Small intestine (tissue), 7 donors: ENCODE measurements at regions not wholly inside any gene's neighbourhood (a gene's known extent, or its start where the extent isn't known, plus 50 kb on each side); places are given as distances from the start of the nearest gene placed in this dataset.

Experiments used
- DNase-seq, 2 donors: peaks; one replicate each; pipeline versions ENCODE4 v3.0.0 to v3.0.0-alpha.2; 2013
- FAIRE-seq: peaks from 2 replicates; lab custom pipeline; 2012; peaks lifted over from hg19 to GRCh38; lab: Jason Lieb, UNC
- H3K27ac ChIP-seq, 3 donors: one replicate each; pipeline ENCODE4 v1.5.1; 2013; ENCODE audit warnings: low read length in 2 of 3, mild to moderate bottlenecking in 2 of 3, control low read depth in 1 of 3, inconsistent platforms in 1 of 3, low read depth in 1 of 3, moderate library complexity in 1 of 3
- H3K27me3 ChIP-seq, 3 donors: one replicate each; pipeline ENCODE4 v1.6.1; 2013; ENCODE audit warnings: low read length in 3 of 3, inconsistent platforms in 1 of 3; ENCODE audit not compliant: control insufficient read depth in 3 of 3, insufficient read depth in 3 of 3
- H3K36me3 ChIP-seq, 3 donors: one replicate each; pipeline ENCODE4 v1.6.1; 2013; ENCODE audit warnings: low read length in 3 of 3, inconsistent platforms in 1 of 3, low read depth in 1 of 3, mild to moderate bottlenecking in 1 of 3, moderate library complexity in 1 of 3; ENCODE audit not compliant: control insufficient read depth in 3 of 3, insufficient read depth in 2 of 3
- H3K4me1 ChIP-seq, 3 donors: one replicate each; pipeline ENCODE4 v1.6.1; 2013; ENCODE audit warnings: low read length in 2 of 3, inconsistent platforms in 1 of 3, low read depth in 1 of 3, mild to moderate bottlenecking in 1 of 3, moderate library complexity in 1 of 3; ENCODE audit not compliant: control insufficient read depth in 3 of 3, insufficient read depth in 2 of 3
- H3K4me3 ChIP-seq, 3 donors: one replicate each; pipeline ENCODE4 v1.5.1; 2013; ENCODE audit warnings: low read length in 3 of 3, control low read depth in 1 of 3, inconsistent platforms in 1 of 3, low read depth in 1 of 3, mild to moderate bottlenecking in 1 of 3, moderate library complexity in 1 of 3
- H3K9me3 ChIP-seq, 2 donors: one replicate each; pipeline ENCODE4 v1.6.1; 2013; ENCODE audit warnings: low read depth in 1 of 2, low read length in 1 of 2; ENCODE audit not compliant: control insufficient read depth in 2 of 2, insufficient read depth in 1 of 2
- WGBS, 3 donors: extraction: QIAGEN DNeasy Blood & Tissue Kit; methylation state at CpG; one replicate each; pipeline ENCODE4 v1.1.7; 2013; 5-methylcytosine and 5-hydroxymethylcytosine counted together
- donor health status: healthy with polysubstance abuse.
- donor health status: control.
- donor health status: control.
- donor health status: Bipolar disorder and iron deficiency.
- donor health status: healthy.

DNA sequence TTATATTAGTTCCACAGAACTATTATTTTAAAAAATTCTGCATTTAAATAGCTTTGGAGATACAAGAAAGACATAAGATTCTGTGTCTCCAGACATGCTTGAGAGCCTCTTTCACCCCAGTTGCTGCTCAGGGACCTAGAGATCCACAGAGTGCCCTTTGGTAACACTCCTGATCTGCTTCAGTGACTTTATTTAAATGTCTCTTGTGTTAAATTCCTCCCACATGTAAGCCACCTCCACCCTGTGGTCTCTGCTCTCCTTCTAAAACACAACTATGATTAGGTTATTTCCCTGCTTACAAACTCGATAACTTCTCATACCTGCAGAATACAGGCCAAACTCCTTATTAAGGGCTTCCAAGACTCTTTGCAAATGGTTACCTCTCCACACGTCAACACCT, 141.0 kb downstream of the RFC3 start:
- no peaks in the 10 kb centered on the region for H3K36me3 ChIP-seq
- no peak for DNase-seq
- H3K4me3 ChIP-seq, result no peak overlapping the region
- no peaks in the 10 kb centered on the region for H3K27me3 ChIP-seq
- FAIRE-seq, result no peak
- no peaks in the 10 kb centered on the region for H3K9me3 ChIP-seq
- no peak overlapping the region for H3K27ac ChIP-seq
- WGBS, 3 donors, result 89 to 96% (median 94%) methylated on average over 2 of the region's 2 CpGs
- no peaks in the 10 kb centered on the region for H3K4me1 ChIP-seq

DNA sequence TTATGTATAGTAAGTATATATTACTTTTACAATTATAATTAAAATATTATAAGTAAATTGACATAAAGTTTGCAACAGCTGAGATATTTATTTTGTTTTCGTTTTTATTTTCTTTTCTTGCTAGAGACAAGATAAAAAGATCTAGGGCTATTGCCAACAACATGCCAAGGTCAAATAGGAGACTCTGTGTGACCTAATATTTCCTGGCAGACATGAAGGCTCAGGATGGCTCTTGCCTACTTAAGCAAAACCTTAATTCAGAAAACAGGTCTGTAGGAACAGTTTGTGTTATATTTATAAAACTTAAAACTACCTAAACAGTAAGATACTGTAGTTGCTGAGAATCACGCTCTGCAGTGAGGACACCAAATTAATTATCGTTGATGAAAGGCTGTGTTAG, 145.2 kb downstream of the RFC3 start:
- FAIRE-seq (no peak), DNase-seq (no peak)
- Histone ChIP-seq H3K27ac (no peak overlapping the region), H3K4me3 (no peak overlapping the region), H3K27me3 (no peaks in the 10 kb centered on the region), H3K9me3 (no peaks in the 10 kb centered on the region), H3K4me1 (no peaks in the 10 kb centered on the region), H3K36me3 (no peaks in the 10 kb centered on the region)
- 80 to 88% (median 87%) methylated on average over 3 of the region's 3 CpGs for WGBS, 3 donors

DNA sequence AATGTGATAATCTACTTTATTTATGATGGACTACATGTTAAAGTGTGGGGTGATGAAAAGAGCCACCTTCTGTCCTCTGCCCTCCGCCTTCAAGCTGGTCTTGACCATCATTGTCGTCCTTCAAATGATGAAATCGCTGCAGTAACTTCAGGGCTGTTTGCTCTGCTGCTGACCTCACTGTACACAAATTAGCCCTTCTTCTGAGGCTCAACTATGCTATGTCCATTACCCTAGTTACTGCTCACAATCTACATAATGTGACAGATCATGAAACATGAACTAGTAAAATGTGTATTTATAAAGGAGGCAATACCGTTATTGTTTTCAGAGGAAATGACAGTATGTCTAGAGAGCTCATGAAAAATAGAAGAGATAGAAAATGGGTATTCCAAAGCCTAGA, 145.9 kb downstream of the RFC3 start:
- Histone ChIP-seq H3K36me3 (no peaks in the 10 kb centered on the region), H3K4me1 (no peaks in the 10 kb centered on the region), H3K9me3 (no peaks in the 10 kb centered on the region), H3K27me3 (no peaks in the 10 kb centered on the region), H3K27ac (no peak overlapping the region), H3K4me3 (no peak overlapping the region)
- no peak for DNase-seq
- 91 to 97% (median 96%) methylated on average over 4 of the region's 4 CpGs for WGBS, 3 donors
- no peak for FAIRE-seq

DNA sequence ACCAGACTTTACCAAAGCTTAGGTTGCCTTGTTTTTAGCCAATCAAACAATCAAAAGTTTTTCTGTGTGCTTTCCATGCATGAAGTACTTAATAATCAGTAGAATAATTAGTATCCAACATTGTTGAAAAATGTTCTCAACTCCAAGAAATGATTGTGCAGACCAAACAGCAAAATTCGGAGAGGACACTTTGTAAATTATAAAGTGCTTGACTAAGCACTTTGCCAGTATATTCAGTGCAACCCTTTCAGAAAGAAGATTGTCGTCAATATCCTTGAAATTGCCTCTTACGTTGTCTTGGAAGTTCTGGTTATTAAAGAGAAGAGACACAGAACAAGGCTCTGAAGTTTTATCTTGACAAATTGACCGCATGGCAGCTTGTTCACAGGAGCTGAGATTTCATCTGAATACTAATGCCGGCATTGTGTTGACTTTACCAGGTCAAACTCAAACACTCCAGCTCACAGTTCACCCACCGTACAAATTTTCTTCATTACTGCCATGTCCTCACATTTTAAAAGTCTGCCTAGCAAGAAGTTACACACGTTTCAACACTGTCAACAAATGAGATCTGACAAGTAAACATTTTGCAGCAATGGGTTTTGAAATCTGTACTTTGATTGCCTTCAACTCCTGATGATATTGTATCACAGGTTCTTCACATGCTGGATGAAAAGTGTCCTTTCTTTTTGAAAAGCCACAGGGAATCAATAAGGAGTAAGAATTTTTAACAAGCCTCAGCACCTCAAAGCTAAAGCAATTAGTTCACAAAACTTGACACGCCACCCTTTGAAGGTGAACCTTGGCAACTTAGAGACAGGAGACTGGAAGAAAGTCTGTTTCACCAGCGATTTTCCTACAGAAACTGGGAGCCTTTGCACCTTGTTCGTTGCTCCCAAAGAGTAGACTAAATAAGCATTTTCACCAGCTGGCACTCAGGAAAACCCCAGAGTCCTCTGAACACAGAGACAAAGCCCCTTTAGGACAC, 150.9 kb downstream of the RFC3 start:
- 45 to 57% (median 53%) methylated on average over 10 of the region's 10 CpGs for WGBS, 3 donors
- Histone ChIP-seq H3K27me3 (no peaks in the 10 kb centered on the region), H3K36me3 (no peaks in the 10 kb centered on the region), H3K9me3 (no peaks in the 10 kb centered on the region), H3K4me3 (no peak overlapping the region), H3K27ac (no peak overlapping the region), H3K4me1 (no peaks in the 10 kb centered on the region)
- peak in 1 of 2 donors; percentile 47 for DNase-seq
- no peak for FAIRE-seq

DNA sequence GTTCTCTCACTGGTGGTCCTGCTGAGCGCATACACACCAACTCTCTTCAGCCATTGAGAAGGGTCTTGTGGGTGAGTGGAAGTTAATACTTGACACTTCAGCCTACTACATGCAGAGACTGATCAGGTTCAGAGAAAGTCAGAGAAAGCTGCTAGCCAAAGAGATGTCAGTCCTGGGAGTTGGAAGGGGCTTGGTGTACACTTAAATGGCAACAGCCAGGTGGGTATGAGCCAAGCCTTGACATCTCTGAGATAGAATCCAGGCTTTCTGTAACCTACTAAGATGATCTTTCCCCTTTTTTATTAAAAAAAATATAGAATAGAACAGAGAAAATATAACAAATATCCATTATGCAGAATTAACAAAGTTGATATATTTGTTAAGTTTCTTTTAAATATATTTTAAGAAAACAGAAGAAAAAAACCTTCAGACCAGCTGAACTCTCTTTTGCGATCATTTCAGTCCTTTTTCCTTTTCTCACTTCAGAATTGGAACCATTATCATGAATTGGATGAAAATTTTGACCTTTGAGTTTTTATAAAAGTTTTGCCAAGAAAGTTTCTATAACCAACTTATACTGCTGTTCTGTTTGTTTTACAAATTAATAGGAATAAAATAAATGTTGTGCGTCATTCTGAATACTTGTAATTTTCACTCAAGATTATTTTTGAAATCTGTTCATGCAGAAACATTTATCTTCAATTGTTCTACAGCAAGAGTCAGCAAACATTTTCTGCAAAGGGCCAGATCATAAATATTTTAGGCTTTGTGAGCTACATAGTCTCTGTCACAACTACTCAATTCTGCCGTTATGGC, 153.0 kb downstream of the RFC3 start:
- Histone ChIP-seq H3K4me3 (no peak overlapping the region), H3K4me1 (no peaks in the 10 kb centered on the region), H3K9me3 (no peaks in the 10 kb centered on the region), H3K36me3 (no peaks in the 10 kb centered on the region), H3K27me3 (no peaks in the 10 kb centered on the region), H3K27ac (no peak overlapping the region)
- FAIRE-seq (no peak), DNase-seq (no peak)
- WGBS, 3 donors, result 85 to 96% (median 95%) methylated on average over 4 of the region's 4 CpGs

DNA sequence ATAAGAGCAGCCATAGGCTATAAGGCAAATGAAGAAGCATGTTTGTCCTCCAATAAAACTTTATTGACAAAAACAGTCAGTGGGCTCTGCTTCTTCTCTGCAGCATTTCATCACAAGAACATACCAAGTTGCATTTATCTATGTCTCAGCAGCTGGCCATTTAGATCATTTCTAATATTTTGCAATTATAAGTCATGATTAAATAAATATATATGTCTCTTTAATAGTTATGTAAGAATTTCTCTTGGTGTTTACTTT, 153.5 kb downstream of the RFC3 start:
- H3K36me3 ChIP-seq, result no peaks in the 10 kb centered on the region
- H3K4me1 ChIP-seq, result no peaks in the 10 kb centered on the region
- H3K27me3 ChIP-seq, result no peaks in the 10 kb centered on the region
- DNase-seq (no peak), FAIRE-seq (no peak)
- H3K4me3 ChIP-seq, result no peak overlapping the region
- no peaks in the 10 kb centered on the region for H3K9me3 ChIP-seq
- H3K27ac ChIP-seq, result no peak overlapping the region

DNA sequence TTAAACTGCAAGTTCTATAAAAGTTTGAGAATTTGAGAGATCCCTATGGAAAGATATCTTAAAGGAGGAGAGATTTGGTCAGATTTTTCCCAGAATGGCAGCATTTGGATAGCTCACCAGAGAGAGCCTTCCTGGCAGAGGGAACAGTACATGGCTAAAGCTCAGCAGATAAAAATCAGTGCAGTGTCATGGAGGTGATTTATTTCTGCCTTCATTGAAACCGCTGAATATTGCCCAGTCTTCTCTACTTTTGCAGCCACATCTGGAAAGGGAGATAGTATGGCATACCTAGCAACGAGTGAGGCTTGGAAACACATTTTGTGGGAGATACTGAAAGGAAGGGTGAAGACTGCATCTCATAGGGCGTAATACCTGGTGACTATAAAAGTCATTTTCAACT, 155.2 kb downstream of the RFC3 start:
- FAIRE-seq, result no peak
- no peaks in the 10 kb centered on the region for H3K4me1 ChIP-seq

DNA sequence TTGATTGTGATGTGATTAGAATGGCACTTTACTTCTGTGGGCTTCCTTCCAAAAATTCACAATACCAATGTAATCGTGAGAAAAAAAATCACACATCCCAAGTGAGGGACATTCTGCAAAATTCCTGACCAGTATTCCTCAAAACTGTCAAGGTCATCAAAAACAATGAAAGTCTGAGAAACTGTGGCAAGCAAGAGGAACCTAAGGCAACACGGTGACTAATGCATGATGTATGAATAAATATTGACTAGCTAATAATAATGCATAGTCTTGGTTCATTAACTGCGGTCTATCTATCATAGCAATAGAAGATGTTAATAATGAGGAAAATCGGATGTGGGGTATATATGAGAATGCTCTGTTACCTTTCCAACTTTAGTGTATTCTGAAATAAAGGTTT, 159.0 kb downstream of the RFC3 start:
- Histone ChIP-seq H3K27ac (no peak overlapping the region), H3K36me3 (no peaks in the 10 kb centered on the region), H3K4me1 (no peaks in the 10 kb centered on the region), H3K27me3 (no peaks in the 10 kb centered on the region), H3K4me3 (no peak overlapping the region), H3K9me3 (no peaks in the 10 kb centered on the region)
- no peak for DNase-seq
- 83 to 87% (median 86%) methylated on average over 4 of the region's 4 CpGs for WGBS, 3 donors
- FAIRE-seq, result no peak

More for the DNA sequence above, 155.2 kb downstream of the RFC3 start:
- Histone ChIP-seq H3K27me3 (no peaks in the 10 kb centered on the region), H3K9me3 (no peaks in the 10 kb centered on the region), H3K27ac (no peak overlapping the region), H3K36me3 (no peaks in the 10 kb centered on the region), H3K4me3 (no peak overlapping the region)
- WGBS, 3 donors, result 68 to 85% (median 71%) methylated on average over 3 of the region's 3 CpGs
- no peak for DNase-seq
